Endodermal cell (in vitro differentiated cells): ENCODE measurements at regions not wholly inside any gene's neighbourhood (a gene's known extent, or its start where the extent isn't known, plus 50 kb on each side); places are given as distances from the start of the nearest gene placed in this dataset.
"Not testable (repeated sequence)": the region's sequence is repeated elsewhere in the genome, so short reads cannot be mapped to it uniquely, and the experiment has no call there.

ENCODE experiments used
- DNase-seq: peaks from one replicate; pipeline ENCODE4 v3.0.0-alpha.2; 2017
- H3K27ac ChIP-seq: 2 replicates; pipeline ENCODE4 v1.5.1; 2013; ENCODE audit warnings: mild to moderate bottlenecking, low read depth, low read length, moderate library complexity
- H3K27me3 ChIP-seq: 2 replicates; pipeline ENCODE4 v1.6.1; 2013; ENCODE audit warnings: mild to moderate bottlenecking, low read length, moderate library complexity; ENCODE audit not compliant: insufficient read depth, control insufficient read depth, poor library complexity, severe bottlenecking
- H3K36me3 ChIP-seq: 2 replicates; pipeline ENCODE4 v1.7.0; 2013; ENCODE audit warnings: mild to moderate bottlenecking, low read length, moderate library complexity; ENCODE audit not compliant: control insufficient read depth, insufficient read depth
- H3K4me1 ChIP-seq: one replicate; pipeline ENCODE4 v1.7.0; 2013; ENCODE audit warnings: low read length; ENCODE audit not compliant: control insufficient read depth, insufficient read depth
- H3K4me3 ChIP-seq: 2 replicates; pipeline ENCODE4 v1.5.1; 2013; ENCODE audit warnings: mild to moderate bottlenecking, low read length, moderate library complexity
- H3K9ac ChIP-seq: 2 replicates; pipeline ENCODE4 v1.6.1; 2013; ENCODE audit warnings: mild to moderate bottlenecking, low read length, moderate library complexity; ENCODE audit not compliant: poor library complexity, severe bottlenecking; ENCODE audit errors: extremely low read depth
- H3K9me3 ChIP-seq: 2 replicates; pipeline ENCODE4 v1.6.1; 2013; ENCODE audit warnings: mild to moderate bottlenecking, low read length, moderate library complexity; ENCODE audit not compliant: control insufficient read depth
- H3K27ac Mint-ChIP-seq: 2 replicates; pipeline ENCODE4 v1.8.0; 2020; ENCODE audit warnings: mixed read lengths
- H3K27me3 Mint-ChIP-seq: 2 replicates; pipeline ENCODE4 v1.8.0; 2021; ENCODE audit warnings: mild to moderate bottlenecking, mixed read lengths; ENCODE audit not compliant: insufficient read depth
- H3K36me3 Mint-ChIP-seq: 2 replicates; pipeline ENCODE4 v1.8.0; 2020; ENCODE audit warnings: low read depth, mixed read lengths
- H3K4me1 Mint-ChIP-seq: 2 replicates; pipeline ENCODE4 v1.8.0; 2020; ENCODE audit warnings: mixed read lengths
- H3K4me3 Mint-ChIP-seq: 2 replicates; pipeline ENCODE4 v1.8.0; 2020; ENCODE audit warnings: mild to moderate bottlenecking, moderate library complexity, mixed read lengths
- H3K9me3 Mint-ChIP-seq: 2 replicates; pipeline ENCODE4 v1.8.0; 2020; ENCODE audit warnings: mild to moderate bottlenecking, mixed read lengths
- WGBS, 2 experiments: methylation state at CpG; one replicate each; pipeline versions ENCODE4 v1.1.5 to v1.1.7; 2013; ENCODE audit warnings: missing lambda C conversion rate in 2 of 2, mixed read lengths in 1 of 2; ENCODE audit not compliant: insufficient coverage in 1 of 2, insufficient read length in 1 of 2; 5-methylcytosine and 5-hydroxymethylcytosine counted together
- TF ChIP-seq, protein P1 (sequence below): fragments of 200-600 bp; sonication (generic); conservative IDR thresholded peaks from 2 replicates; pipeline ENCODE4 v1.5.0; 2021; ENCODE audit warnings: antibody characterized with exemption, mild to moderate bottlenecking

DNA sequence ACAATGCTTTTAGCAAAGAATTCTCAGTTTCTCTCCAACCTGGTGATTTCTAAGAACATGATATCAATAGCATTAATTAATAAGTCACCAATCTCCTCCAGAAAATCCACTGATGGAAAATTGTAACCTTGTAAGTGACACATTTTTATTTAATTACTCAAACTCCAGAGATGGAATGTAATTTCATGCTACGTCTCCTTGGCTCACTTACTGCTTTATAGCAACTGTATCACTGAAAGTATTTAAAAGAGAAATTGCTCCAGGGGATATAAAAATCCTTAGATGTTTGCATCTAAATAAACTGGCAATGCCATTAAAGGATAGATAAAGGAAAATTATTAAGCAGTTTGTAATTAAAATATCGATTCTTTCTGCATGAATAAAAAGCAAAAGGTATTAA lies 325.4 kb downstream of the TSN start:
- no peak for DNase-seq
- Histone ChIP-seq H3K27me3 (no peaks in the 10 kb centered on the region), H3K9me3 (no peaks in the 10 kb centered on the region), H3K4me1 (no peaks in the 10 kb centered on the region), H3K27ac (no peak overlapping the region), H3K9ac (no peak overlapping the region), H3K4me3 (no peak overlapping the region), H3K36me3 (no peaks in the 10 kb centered on the region)
- Mint-ChIP-seq H3K4me1 (peaks cover 8% of the 10 kb centered on the region), H3K27ac (no peak overlapping the region), H3K4me3 (no peak overlapping the region), H3K36me3 (no peaks in the 10 kb centered on the region), H3K9me3 (no peaks in the 10 kb centered on the region), H3K27me3 (no peaks in the 10 kb centered on the region)
- TF ChIP-seq, protein P1, sequence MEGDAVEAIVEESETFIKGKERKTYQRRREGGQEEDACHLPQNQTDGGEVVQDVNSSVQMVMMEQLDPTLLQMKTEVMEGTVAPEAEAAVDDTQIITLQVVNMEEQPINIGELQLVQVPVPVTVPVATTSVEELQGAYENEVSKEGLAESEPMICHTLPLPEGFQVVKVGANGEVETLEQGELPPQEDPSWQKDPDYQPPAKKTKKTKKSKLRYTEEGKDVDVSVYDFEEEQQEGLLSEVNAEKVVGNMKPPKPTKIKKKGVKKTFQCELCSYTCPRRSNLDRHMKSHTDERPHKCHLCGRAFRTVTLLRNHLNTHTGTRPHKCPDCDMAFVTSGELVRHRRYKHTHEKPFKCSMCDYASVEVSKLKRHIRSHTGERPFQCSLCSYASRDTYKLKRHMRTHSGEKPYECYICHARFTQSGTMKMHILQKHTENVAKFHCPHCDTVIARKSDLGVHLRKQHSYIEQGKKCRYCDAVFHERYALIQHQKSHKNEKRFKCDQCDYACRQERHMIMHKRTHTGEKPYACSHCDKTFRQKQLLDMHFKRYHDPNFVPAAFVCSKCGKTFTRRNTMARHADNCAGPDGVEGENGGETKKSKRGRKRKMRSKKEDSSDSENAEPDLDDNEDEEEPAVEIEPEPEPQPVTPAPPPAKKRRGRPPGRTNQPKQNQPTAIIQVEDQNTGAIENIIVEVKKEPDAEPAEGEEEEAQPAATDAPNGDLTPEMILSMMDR, result no peak
- 97 to 100% methylated on average over 1 to 2 of the region's 2 CpGs for WGBS, 2 experiments

DNA sequence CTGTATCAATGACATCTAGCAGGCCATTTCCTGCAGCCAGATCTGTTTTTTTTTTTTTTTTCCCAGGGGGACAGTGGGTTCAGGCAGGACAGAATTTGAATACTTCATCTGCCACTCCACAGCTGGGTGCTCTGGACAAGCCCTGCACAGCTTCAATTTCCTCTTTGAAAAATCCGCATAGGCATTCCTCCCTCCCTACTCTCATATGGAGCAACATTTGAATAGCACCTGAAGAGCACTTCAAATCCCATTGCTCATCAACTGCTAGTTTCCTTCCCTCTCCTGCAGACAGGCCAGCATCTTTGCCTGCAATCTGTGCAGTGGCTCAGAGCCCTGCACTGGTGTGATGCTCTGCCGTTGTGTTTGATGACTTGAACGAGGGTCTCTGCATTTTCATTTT lies 326.3 kb downstream of the TSN start:
- Histone ChIP-seq H3K4me3 (no peak overlapping the region), H3K27ac (no peak overlapping the region), H3K9ac (no peak overlapping the region), H3K36me3 (no peaks in the 10 kb centered on the region), H3K27me3 (no peaks in the 10 kb centered on the region), H3K9me3 (no peaks in the 10 kb centered on the region), H3K4me1 (no peaks in the 10 kb centered on the region)
- TF ChIP-seq, protein P1, result no peak
- Mint-ChIP-seq H3K4me3 (no peak overlapping the region), H3K9me3 (no peaks in the 10 kb centered on the region), H3K27ac (no peak overlapping the region), H3K27me3 (no peaks in the 10 kb centered on the region), H3K36me3 (no peaks in the 10 kb centered on the region), H3K4me1 (peaks cover 6% of the 10 kb centered on the region)
- WGBS, 2 experiments, result 75 to 81% methylated on average over 3 of the region's 3 CpGs
- no peak for DNase-seq

GRCh38 chr2:122083256-122084048 lies 328.0 kb downstream of the TSN start:
- Histone ChIP-seq H3K4me3 (no peak overlapping the region), H3K36me3 (no peaks in the 10 kb centered on the region), H3K4me1 (no peaks in the 10 kb centered on the region), H3K27me3 (no peaks in the 10 kb centered on the region), H3K9me3 (no peaks in the 10 kb centered on the region), H3K27ac (no peak overlapping the region), H3K9ac (no peak overlapping the region)
- TF ChIP-seq, protein P1, result no peak
- H3K27me3 Mint-ChIP-seq, result no peaks in the 10 kb centered on the region
- no peak overlapping the region for H3K27ac Mint-ChIP-seq
- H3K36me3 Mint-ChIP-seq, result no peaks in the 10 kb centered on the region
- H3K4me3 Mint-ChIP-seq, result no peak overlapping the region
- DNase-seq, result no peak
- WGBS, 2 experiments, result 92 to 100% methylated on average over 2 to 4 of the region's 4 CpGs
- peaks cover 3% of the 10 kb centered on the region for H3K9me3 Mint-ChIP-seq
- peaks cover 5% of the 10 kb centered on the region for H3K4me1 Mint-ChIP-seq

GRCh38 chr2:122085672-122086071 lies 330.2 kb downstream of the TSN start:
- DNase-seq, H3K36me3 ChIP-seq, H3K27me3 Mint-ChIP-seq, H3K9ac ChIP-seq, H3K4me1 ChIP-seq, H3K27ac ChIP-seq, H3K36me3 Mint-ChIP-seq, H3K27ac Mint-ChIP-seq, H3K4me1 Mint-ChIP-seq, H3K4me3 Mint-ChIP-seq, H3K4me3 ChIP-seq, H3K27me3 ChIP-seq: not testable (repeated sequence)
- H3K9me3 Mint-ChIP-seq, result peaks cover 22% of the 10 kb centered on the region
- peaks cover 21% of the 10 kb centered on the region for H3K9me3 ChIP-seq
